ENCODE measurements at regions not wholly inside any gene's neighbourhood (a gene's known extent, or its start where the extent isn't known, plus 50 kb on each side); places are given as distances from the start of the nearest gene placed in this dataset.
"Not testable (repeated sequence)": the region's sequence is repeated elsewhere in the genome, so short reads cannot be mapped to it uniquely, and the experiment has no call there.

GRCh38 chr14:78056890-78057289 lies 113.3 kb upstream of the NRXN3 start:
- FAIRE-seq; DNase-seq (ENCODE audit: low spot score); CTCF ChIA-PET (ENCODE audit: low intra/inter-chr PET ratio, low total read pairs); H3K9me3 ChIP-seq (ENCODE audit: low read length); H3K79me2 ChIP-seq (ENCODE audit: insufficient read depth, low read length); H2AFZ ChIP-seq (ENCODE audit: low read length); H3K27ac ChIP-seq (ENCODE audit: extremely low read length, insufficient read depth, low read length); H4K20me1 ChIP-seq (ENCODE audit: insufficient read depth, low read length); H3K9ac ChIP-seq (ENCODE audit: insufficient read depth, low read depth, low read length); H3K4me3 ChIP-seq (replicated peaks in 1 of 3; ENCODE audit: insufficient read depth in 1 of 3, low read depth in 2 of 3, low read length in 3 of 3); BruUV-seq (replicated peaks); ATAC-seq; H3K4me1 ChIP-seq (ENCODE audit: insufficient read depth, low read length); H3K4me2 ChIP-seq (ENCODE audit: low read depth, low read length); intact Hi-C loops (cut with micrococcal nuclease; ENCODE audit: unreplicated experiment); H3K36me3 ChIP-seq (replicated peaks in 1 of 2; ENCODE audit: control insufficient read depth in 1 of 2, insufficient read depth in 2 of 2, low read length in 2 of 2); H3K27me3 ChIP-seq (ENCODE audit: control insufficient read depth in 1 of 2, insufficient read depth in 2 of 2, low read length in 2 of 2); in situ Hi-C loops (cut with HindIII; ENCODE audit: extremely low pct_ligation_motif_present, low pct_unique_long_range_greater_than_20kb): not testable (repeated sequence)
- POLR2A ChIA-PET: interaction anchor here (0.6 kb wide), 1 partner anchor 48 kb away, joined by 4 read pairs; no protein-coding TSS in a partner anchor
- WGBS (ENCODE audit: low lambda C conversion rate): 52% methylated on average over 2 of the region's 2 CpGs

GRCh38 chr14:78070344-78070743 lies 99.8 kb upstream of the NRXN3 start:
- intact Hi-C loops (cut with micrococcal nuclease; ENCODE audit: unreplicated experiment): no loop called here
- CTCF ChIA-PET (ENCODE audit: low intra/inter-chr PET ratio, low total read pairs): no interaction called here
- Histone ChIP-seq H3K4me1 (ENCODE audit: insufficient read depth, low read length) (no peaks in the 10 kb centered on the region), H3K9me3 (ENCODE audit: low read length) (no peaks in the 10 kb centered on the region), H3K4me2 (ENCODE audit: low read depth, low read length) (no peak overlapping the region), H3K27me3 (ENCODE audit: control insufficient read depth in 1 of 2, insufficient read depth in 2 of 2, low read length in 2 of 2) (no peaks in the 10 kb centered on the region), H3K79me2 (ENCODE audit: insufficient read depth, low read length) (no peaks in the 10 kb centered on the region), H2AFZ (ENCODE audit: low read length) (no peak overlapping the region), H3K36me3 (replicated peaks in 1 of 2; ENCODE audit: control insufficient read depth in 1 of 2, insufficient read depth in 2 of 2, low read length in 2 of 2) (no peaks in the 10 kb centered on the region), H3K9ac (ENCODE audit: insufficient read depth, low read depth, low read length) (no peak overlapping the region), H4K20me1 (ENCODE audit: insufficient read depth, low read length) (no peaks in the 10 kb centered on the region), H3K4me3 (replicated peaks in 1 of 3; ENCODE audit: insufficient read depth in 1 of 3, low read depth in 2 of 3, low read length in 3 of 3) (no peak overlapping the region), H3K27ac (ENCODE audit: extremely low read length, insufficient read depth, low read length) (no peak overlapping the region)
- POLR2A ChIA-PET: no interaction called here
- in situ Hi-C loops (cut with HindIII; ENCODE audit: extremely low pct_ligation_motif_present, low pct_unique_long_range_greater_than_20kb): no loop called here
- no TSS peak for BruUV-seq (replicated peaks)
- no peak for FAIRE-seq
- DNase-seq (ENCODE audit: low spot score): no peak
- 0% methylated on average over 1 of the region's 1 CpG for WGBS (ENCODE audit: low lambda C conversion rate)
- ATAC-seq: no peak
- TF ChIP-seq ZNF747 (CRISPR knock-in tag; IDR thresholded peaks at IDR 0.05; ENCODE audit: borderline replicate concordance): no peak

- no peaks in the 10 kb centered on the region for H4K20me1 ChIP-seq (ENCODE audit: insufficient read depth, low read length)
- no peak overlapping the region for H3K4me3 ChIP-seq (replicated peaks in 1 of 3; ENCODE audit: insufficient read depth in 1 of 3, low read depth in 2 of 3, low read length in 3 of 3)
- no peak for ATAC-seq
- H3K9me3 ChIP-seq (ENCODE audit: low read length): no peaks in the 10 kb centered on the region
- no peak for DNase-seq (ENCODE audit: low spot score)
- no peak overlapping the region for H2AFZ ChIP-seq (ENCODE audit: low read length)
- FAIRE-seq: no peak
- H3K4me1 ChIP-seq (ENCODE audit: insufficient read depth, low read length): no peaks in the 10 kb centered on the region
- no peaks in the 10 kb centered on the region for H3K36me3 ChIP-seq (replicated peaks in 1 of 2; ENCODE audit: control insufficient read depth in 1 of 2, insufficient read depth in 2 of 2, low read length in 2 of 2)
- no peaks in the 10 kb centered on the region for H3K79me2 ChIP-seq (ENCODE audit: insufficient read depth, low read length)
- H3K27ac ChIP-seq (ENCODE audit: extremely low read length, insufficient read depth, low read length): no peak overlapping the region
- in situ Hi-C loops (cut with HindIII; ENCODE audit: extremely low pct_ligation_motif_present, low pct_unique_long_range_greater_than_20kb): no loop called here
- ChIA-PET CTCF (ENCODE audit: low intra/inter-chr PET ratio, low total read pairs) (no interaction called here), POLR2A (no interaction called here)
- BruUV-seq (replicated peaks): no TSS peak
- TF ChIP-seq MAFK (conservative IDR thresholded peaks at IDR 0.05 in 1 of 2, IDR thresholded peaks at IDR 0.05 in 1 of 2; ENCODE audit: low read length in 2 of 2) (peak; percentile 26 to 58; a peak in 3 of 4 replicates), MAFF (IDR thresholded peaks at IDR 0.05; ENCODE audit: low read depth, low read length) (0 out of 2 replicates have a peak, but pooled peaks have one; percentile 14), HIVEP1 (CRISPR knock-in tag; IDR thresholded peaks at IDR 0.05) (no peak)
- H3K27me3 ChIP-seq (ENCODE audit: control insufficient read depth in 1 of 2, insufficient read depth in 2 of 2, low read length in 2 of 2): no peaks in the 10 kb centered on the region
- WGBS (ENCODE audit: low lambda C conversion rate): 11% methylated on average over 3 of the region's 3 CpGs
- no peak overlapping the region for H3K9ac ChIP-seq (ENCODE audit: insufficient read depth, low read depth, low read length)
- H3K4me2 ChIP-seq (ENCODE audit: low read depth, low read length): no peak overlapping the region
- intact Hi-C loops (cut with micrococcal nuclease; ENCODE audit: unreplicated experiment): no loop called here
These were observed 99.1 kb upstream of the NRXN3 start for GRCh38 chr14:78071016-78071549.

Data from HepG2 (cell line).